RWPE1 (cell line): ENCODE measurements at regions not wholly inside any gene's neighbourhood (a gene's known extent, or its start where the extent isn't known, plus 50 kb on each side); places are given as distances from the start of the nearest gene placed in this dataset.
"Not testable (repeated sequence)": the region's sequence is repeated elsewhere in the genome, so short reads cannot be mapped to it uniquely, and the experiment has no call there.

ENCODE experiments used
- CTCF ChIA-PET: fragments of 350-600 bp; sonication (Branson Sonifier 250); formaldehyde crosslinking; extraction: SDS; loops from one replicate; lab custom pipeline; 2021; lab: Yijun Ruan, JAX
- POLR2A ChIA-PET: fragments of 400-600 bp; formaldehyde crosslinking; extraction: SDS; loops from one replicate; lab custom pipeline; 2020; ENCODE audit warnings: antibody characterized with exemption; ENCODE audit not compliant: low non-redundant PET; lab: Yijun Ruan, JAX
- DNase-seq: peaks from one replicate; pipeline ENCODE4 v3.0.0; 2012; ENCODE audit warnings: low spot score
- H3K27ac ChIP-seq: fragments of 450-650 bp; 2 replicates; pipeline ENCODE4 v1.5.1; 2017
- TF ChIP-seq, protein P1 (sequence below): fragments of 450-650 bp; conservative IDR thresholded peaks from 2 replicates; pipeline ENCODE4 v1.5.1; 2017; ENCODE audit warnings: low read depth, mild to moderate bottlenecking

GRCh38 chr2:226295123-226295522, 504.5 kb downstream of the IRS1 start:
- no peak for DNase-seq

GRCh38 chr2:226291281-226291680, 508.3 kb downstream of the IRS1 start:
- H3K27ac ChIP-seq, POLR2A ChIA-PET, DNase-seq, CTCF ChIA-PET: not testable (repeated sequence)

More at GRCh38 chr2:226295123-226295522, 504.5 kb downstream of the IRS1 start:
- TF ChIP-seq, protein P1, sequence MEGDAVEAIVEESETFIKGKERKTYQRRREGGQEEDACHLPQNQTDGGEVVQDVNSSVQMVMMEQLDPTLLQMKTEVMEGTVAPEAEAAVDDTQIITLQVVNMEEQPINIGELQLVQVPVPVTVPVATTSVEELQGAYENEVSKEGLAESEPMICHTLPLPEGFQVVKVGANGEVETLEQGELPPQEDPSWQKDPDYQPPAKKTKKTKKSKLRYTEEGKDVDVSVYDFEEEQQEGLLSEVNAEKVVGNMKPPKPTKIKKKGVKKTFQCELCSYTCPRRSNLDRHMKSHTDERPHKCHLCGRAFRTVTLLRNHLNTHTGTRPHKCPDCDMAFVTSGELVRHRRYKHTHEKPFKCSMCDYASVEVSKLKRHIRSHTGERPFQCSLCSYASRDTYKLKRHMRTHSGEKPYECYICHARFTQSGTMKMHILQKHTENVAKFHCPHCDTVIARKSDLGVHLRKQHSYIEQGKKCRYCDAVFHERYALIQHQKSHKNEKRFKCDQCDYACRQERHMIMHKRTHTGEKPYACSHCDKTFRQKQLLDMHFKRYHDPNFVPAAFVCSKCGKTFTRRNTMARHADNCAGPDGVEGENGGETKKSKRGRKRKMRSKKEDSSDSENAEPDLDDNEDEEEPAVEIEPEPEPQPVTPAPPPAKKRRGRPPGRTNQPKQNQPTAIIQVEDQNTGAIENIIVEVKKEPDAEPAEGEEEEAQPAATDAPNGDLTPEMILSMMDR = no peak
- ChIA-PET CTCF (no interaction called here), POLR2A (no interaction called here)
- H3K27ac ChIP-seq = no peak overlapping the region

DNA sequence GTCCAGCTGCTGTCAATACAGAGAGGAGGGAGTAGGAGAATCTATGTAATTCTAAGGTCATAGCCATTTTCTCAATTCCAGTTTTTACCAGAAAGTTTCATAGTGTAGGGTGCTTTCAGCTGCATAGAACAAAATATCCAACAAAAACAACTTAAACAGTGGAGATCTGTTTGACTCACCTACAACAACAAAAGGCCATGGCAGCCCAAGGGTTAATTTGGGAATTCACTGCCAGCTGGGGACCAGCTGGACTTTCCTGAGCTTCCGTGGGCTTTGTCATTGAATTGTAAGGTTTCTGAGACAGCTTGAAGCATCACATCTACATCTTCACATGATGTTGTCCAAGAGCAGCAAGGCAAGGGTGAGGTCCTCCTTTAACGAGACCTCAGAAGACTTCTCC, 512.7 kb downstream of the IRS1 start:
- CTCF ChIA-PET = no interaction called here
- POLR2A ChIA-PET = no interaction called here

GRCh38 chr2:226283796-226284195, 515.8 kb downstream of the IRS1 start:
- TF ChIP-seq, protein P1 = no peak
- CTCF ChIA-PET = no interaction called here
- POLR2A ChIA-PET = no interaction called here
- H3K27ac ChIP-seq = no peak overlapping the region
- DNase-seq = no peak

More for the DNA sequence above, 512.7 kb downstream of the IRS1 start:
- no peak for DNase-seq
- TF ChIP-seq, protein P1 = no peak
- H3K27ac ChIP-seq = no peak overlapping the region

- POLR2A ChIA-PET = no interaction called here
- CTCF ChIA-PET = no interaction called here
- DNase-seq = no peak
- TF ChIP-seq, protein P1 = no peak
- no peak overlapping the region for H3K27ac ChIP-seq
Measured at GRCh38 chr2:226282151-226282550, 517.5 kb downstream of the IRS1 start.

DNA sequence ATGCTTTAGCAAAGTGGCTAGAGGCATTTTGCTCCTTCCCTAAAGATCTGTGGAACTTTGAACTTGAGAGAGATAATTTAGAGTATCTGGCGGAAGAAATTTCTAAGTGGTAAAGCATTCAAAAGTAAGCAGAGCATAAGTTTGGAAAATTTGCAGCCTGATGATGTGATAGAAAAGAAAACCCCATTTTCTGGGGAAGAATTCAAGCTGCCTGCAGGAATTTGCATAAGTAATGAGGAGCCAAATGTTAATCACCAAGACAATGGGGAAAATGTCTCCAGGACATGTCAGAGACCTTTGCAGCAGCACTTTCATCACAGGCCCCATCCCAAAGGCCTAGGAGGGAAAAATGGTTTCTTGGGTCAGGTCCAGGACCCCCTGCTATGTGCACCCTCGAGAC, 519.5 kb downstream of the IRS1 start:
- CTCF ChIA-PET = interaction anchor here (0.6 kb wide), 1 partner anchor 640 kb away, joined by 3 read pairs; no protein-coding TSS in a partner anchor
- DNase-seq, POLR2A ChIA-PET, H3K27ac ChIP-seq: not testable (repeated sequence)

DNA sequence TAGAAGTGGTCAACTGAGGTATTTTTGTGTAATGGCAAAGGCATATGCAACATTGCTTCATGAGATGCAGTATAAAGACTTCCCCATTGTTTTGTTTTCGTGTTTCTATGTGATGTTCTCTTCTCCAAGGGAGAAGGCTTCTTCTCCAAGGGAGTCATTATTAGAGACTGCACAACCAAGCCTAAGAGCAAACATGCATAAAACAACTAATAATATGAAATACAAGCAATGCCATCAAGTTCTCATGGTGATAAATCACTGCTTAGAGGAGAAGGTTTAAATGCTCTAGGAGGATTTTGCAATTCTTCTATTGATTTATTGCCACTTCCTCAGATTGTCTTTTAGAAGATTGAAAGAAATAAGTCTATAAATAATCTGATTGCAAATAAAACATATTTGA, 524.4 kb downstream of the IRS1 start:
- H3K27ac ChIP-seq = no peak overlapping the region
- TF ChIP-seq, protein P1 = no peak
- POLR2A ChIA-PET = no interaction called here
- no peak for DNase-seq
- CTCF ChIA-PET = no interaction called here

DNA sequence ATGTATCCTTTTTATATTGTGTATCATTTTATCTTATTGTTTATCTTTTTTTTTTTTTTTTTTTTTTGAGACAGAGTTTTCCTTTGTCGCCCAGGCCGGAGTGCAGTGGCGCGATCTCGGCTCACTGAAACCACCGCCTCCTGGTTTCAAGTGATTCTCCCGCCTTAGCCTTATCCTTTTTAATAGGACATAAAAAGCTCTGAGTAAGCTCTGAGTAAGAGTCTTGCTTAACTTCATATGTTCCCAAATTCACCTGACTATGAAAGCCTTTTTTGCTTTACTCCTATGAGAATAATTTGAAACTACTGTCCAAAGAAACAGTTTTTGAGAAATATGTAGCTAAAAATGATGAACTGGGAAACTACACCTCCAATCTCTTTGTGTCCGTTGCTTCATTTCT, 525.5 kb downstream of the IRS1 start:
- DNase-seq = peak; percentile 16
- ChIA-PET POLR2A (no interaction called here), CTCF (interaction anchor here (0.6 kb wide), 1 partner anchor 259 kb away, joined by 5 read pairs; no protein-coding TSS in a partner anchor)
- H3K27ac ChIP-seq = no peak overlapping the region
- TF ChIP-seq, protein P1 = no peak
